ENCODE measurements at regions not wholly inside any gene's neighbourhood (a gene's known extent, or its start where the extent isn't known, plus 50 kb on each side); places are given as distances from the start of the nearest gene placed in this dataset.

DNA sequence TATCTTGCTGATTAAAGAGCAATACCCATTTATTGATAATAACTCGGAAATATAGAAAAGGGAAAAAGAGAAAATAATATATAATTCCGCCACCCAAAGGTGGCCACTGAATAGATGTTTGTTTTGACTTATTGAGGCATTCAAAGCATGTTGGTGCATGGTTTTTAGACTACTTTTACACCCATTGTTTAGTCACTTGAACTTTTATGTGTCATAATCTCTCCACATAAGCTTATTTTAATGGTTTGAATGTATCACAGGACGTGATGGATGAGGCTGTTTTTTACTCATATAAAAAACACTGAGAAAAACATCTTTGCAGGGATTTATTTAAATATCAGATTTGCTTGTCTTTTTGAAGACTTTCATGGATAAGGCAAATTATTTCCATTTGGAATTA is 120.4 kb downstream of the ACKR3 start:
- no peak for DNase-seq (ENCODE audit: low read depth in 2 of 2)

DNA sequence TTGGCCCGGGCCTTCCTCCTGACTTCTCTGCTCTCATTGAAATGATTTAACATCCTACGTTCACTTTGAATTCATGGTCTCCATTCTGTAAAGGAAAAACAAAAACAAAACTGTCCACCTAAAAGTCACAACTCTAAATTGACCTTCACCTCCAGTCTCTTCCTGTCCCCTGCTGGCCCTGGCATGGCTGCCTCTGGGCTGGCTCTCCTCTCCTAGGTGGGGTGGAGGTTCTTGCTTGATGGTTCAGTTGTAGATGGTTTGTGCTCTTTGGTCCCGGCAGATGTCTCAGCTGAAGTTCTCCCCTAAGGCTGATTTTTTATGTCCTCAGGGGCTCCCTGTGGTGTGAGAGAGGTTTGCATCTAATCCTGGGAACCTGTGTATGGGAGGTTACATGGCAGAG is 121.1 kb downstream of the ACKR3 start:
- no peak for DNase-seq (ENCODE audit: low read depth in 2 of 2)

DNA sequence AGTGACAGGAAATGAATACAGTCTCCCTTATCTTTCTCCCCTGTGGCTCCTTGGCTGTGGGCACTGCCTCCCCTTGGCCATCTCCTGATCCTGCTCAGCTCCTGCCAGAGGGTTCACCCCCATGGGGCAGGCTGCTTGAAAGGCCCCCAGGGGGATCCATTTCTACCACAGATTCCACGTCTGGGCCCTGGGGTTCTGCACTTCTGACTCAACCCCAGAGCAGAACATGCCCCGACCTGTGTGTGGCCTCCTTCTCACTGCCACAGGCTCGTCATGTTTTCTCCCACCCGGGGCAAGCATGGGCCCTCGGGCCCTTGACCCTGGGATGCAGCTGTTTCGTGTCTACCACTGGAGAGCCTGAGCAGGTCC is 122.2 kb downstream of the ACKR3 start:
- DNase-seq (ENCODE audit: low read depth in 2 of 2) = no peak

DNA sequence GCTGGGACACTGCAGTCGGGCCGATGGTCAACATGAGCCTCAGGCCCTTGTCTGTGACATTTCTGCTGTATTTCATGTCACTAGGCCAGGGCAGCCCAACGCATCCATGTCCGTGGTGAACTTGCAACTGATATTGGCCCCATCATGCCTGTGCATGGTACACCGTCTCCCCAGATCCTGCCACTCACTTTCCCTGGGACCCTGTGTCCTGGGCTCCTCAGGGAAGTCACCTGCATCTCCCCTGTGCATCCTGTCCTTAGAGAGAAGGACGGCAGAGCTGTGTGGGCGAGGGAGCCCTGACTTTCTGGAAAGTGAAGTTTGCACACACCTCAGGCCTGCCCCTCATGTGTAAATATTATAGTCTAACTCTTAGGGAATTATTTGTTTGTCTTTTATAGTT is 123.3 kb downstream of the ACKR3 start:
- DNase-seq (ENCODE audit: low read depth in 2 of 2) = no peak

DNA sequence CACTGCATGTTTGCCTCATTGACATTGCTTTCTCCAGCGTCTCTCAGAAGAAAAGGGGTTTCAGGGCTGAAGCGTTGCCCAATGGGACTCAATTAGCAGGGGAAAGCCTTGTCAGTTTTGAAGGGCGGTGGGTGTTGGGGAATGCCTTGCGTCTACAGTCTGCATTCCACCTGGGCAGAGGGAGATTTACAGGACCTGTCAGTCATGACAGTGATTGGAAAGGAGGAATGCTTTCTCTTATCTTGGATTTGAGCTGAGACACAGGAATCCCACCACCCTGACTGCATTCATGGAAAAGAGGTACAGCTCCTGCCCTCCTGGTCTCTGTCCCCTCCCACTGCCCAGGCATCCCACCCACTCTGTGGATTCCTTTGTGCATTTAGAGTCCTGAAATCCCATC is 123.9 kb downstream of the ACKR3 start:
- no peak for DNase-seq (ENCODE audit: low read depth in 2 of 2)

DNA sequence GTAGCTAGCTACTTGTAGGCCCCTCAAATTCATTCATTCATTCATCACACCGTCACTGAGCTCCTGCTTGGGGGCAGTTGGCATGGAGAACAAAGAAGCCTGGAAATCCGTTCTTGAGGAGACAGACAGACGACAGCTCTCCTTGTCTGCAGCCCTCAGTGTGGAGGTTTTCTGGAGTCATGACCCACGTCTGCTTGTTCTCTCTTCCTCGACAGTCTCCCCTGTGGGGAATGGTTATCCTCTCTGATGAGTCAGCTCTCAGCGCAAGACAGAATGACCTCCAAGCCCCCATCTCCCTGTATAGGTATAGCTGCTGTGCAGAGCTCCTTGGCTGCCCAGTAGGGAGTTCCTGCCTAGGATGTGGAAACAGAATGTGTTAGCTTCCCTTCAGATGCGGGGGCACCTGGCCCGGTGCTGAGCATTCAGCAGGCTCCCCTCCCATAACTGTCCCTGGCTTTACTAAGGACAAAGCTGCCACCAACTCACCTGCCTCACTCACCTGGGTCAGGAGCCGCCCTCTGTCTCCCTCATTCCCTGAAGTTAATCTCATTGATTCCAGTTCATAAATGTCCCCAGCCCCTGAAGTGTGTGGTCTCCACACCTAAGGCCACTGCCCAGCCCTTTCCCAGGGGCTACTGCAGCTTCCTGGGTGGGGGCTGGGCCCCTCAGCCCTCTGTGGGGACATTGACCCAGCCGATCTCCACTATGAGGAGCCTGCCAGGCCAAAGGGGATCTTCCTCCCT is 124.7 kb downstream of the ACKR3 start:
- no peak for DNase-seq (ENCODE audit: low read depth in 2 of 2)

DNA sequence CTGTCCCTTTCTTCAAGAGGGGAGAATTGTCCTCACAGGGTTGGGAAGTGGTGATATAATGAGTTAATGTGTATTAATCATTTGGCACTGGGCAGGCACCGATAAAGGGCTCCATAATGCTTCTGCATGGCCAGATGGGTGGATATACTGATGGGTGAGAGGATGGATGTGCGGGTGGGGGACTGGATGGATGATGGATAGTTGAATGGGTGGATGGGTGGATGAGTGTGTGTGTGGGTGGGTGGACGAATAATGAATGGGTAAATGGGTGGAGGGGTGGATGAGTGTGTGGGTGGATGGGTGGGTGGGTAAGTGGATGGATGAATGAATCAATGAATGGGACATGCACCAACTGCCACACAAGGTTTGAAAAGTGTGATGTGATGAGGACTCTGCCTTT is 127.2 kb downstream of the ACKR3 start:
- DNase-seq (ENCODE audit: low read depth in 2 of 2) = no peak

DNA sequence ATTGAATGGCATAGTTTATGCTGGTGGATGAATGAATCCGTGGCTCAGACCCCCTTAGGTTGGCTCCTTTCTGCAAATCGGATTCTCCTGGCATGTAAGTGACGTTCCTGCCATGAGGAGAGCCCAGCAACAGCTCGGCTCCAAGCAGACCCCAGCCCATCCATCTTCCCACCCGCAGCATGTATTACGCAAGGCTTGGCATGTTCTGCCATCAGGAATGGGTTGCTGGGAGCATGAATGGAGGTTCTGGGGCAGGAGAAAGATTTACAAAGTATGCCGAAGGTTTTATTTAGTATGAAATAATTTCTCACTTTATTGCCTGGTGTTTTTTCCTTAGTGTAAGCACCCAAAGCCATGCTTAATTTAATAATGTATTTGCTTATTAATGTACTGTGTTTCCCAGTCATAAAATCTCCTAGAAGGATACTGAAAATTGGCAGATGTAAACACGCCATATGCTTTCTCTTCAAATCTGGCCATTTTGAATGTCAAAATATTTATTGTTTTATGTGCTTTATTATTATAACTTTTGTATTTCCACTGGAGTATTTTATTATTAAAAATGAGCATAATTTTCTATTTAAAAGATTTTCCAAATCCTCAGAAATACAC is 128.5 kb downstream of the ACKR3 start:
- DNase-seq (ENCODE audit: low read depth in 2 of 2) = no peak

DNA sequence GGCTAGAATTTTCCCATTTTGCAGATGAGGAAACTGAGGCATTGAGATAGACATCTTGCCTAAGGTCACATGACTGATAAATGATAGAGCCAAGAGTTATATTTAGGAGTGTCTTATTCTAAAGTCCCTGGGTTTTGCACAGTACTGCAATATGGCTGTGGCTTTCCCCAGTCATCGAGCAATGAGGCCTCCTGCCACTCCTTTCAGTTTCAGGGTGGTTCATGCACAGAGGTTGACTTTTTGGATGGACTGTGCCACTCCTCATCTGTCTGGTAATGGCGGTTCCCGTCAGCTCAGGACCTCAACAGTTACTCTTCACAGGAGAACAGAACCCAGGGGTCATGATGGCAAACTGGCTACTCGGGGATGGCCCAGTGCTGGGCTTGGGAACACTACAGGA is 131.1 kb downstream of the ACKR3 start:
- DNase-seq (ENCODE audit: low read depth in 2 of 2) = no peak

DNA sequence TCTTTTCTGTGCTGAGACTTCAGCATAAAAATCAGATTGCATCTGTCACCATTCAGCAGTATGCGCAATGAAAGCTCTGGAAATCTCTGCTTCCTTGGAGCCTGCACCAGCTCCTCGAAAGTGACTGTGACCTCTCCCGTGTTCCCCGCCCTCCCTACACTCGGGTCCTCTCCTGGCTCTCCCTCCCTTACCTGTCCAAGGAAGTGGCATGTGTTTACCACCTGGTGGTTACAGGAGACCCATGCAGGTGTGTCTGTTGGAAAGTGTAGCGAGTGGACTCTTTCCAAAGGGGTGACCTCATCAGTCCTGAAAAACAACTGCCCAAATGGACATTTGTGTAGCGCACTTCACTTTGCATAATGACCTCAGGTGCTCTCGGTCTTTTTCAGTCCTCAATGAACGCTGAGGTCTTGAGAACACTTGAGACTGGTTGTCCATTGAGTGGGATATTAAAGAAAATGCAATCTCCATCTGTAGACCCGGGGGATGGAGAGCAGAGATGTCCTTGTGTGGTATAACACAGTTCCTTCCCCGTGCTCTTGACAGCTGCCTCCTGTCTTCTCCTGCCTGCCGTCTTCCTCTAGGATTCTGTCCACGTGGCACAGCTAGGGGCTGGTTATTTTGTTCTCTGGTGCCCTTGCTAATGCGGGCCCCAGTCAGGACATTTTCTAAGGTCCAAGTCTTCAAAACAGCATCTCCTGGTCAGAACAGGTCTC is 133.2 kb downstream of the ACKR3 start:
- no peak for DNase-seq (ENCODE audit: low read depth in 2 of 2)

DNA sequence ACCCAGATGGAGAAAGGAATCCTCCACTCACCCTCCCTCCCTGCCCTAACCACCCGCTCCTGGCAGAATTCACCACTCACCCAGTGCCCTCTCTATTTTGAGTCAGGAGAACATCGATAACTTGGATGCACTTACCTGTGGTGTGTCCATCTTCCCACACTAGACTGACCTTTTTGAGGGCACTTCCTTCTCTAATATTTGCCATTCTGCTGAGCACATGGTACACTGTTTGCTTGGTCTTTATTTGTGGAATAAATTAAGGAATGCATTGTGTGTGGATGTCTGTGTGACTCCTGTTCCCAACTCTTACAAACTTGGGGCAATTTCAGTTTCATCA is 133.7 kb downstream of the ACKR3 start:
- no peak for DNase-seq (ENCODE audit: low read depth in 2 of 2)

DNA sequence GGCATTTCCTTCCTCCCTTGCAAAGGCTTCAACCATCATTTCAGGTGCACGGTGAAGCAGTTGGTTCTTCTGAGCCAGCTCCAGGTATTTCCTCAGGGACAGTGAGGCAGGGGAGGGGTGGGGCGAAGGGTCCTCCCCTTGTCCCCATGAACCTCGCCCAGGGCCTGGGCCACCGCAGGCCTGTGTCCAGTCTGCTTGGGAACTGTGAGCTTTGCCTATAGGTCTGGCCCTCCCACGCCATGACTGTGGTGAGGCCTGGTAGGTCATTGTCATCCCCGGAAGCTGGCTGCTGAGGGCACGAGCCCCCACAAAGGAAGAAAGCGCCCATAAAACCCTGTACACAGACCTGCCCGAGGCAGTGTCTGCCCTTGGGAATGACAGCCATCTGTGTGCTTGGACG is 134.3 kb downstream of the ACKR3 start:
- DNase-seq (ENCODE audit: low read depth in 2 of 2) = no peak

DNA sequence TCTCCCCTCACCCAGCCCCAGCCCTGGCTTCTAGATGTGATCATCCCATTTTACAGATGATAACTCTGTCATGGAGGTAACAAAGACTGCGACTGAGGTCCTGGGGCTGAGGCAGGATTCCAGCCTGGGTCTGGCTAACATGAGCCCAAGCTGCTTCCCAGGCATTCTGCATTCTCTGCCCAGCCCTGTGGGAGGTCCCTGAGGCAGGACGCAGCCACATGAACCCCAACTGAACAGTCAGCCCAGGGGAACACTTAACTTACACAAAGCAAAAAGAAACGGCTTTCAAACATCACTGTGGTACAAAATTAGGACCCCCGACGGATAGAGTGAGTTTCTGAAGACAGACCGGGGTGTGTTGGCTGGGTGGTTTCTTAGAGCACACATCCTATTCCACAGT is 135.3 kb downstream of the ACKR3 start:
- no peak for DNase-seq (ENCODE audit: low read depth in 2 of 2)

DNA sequence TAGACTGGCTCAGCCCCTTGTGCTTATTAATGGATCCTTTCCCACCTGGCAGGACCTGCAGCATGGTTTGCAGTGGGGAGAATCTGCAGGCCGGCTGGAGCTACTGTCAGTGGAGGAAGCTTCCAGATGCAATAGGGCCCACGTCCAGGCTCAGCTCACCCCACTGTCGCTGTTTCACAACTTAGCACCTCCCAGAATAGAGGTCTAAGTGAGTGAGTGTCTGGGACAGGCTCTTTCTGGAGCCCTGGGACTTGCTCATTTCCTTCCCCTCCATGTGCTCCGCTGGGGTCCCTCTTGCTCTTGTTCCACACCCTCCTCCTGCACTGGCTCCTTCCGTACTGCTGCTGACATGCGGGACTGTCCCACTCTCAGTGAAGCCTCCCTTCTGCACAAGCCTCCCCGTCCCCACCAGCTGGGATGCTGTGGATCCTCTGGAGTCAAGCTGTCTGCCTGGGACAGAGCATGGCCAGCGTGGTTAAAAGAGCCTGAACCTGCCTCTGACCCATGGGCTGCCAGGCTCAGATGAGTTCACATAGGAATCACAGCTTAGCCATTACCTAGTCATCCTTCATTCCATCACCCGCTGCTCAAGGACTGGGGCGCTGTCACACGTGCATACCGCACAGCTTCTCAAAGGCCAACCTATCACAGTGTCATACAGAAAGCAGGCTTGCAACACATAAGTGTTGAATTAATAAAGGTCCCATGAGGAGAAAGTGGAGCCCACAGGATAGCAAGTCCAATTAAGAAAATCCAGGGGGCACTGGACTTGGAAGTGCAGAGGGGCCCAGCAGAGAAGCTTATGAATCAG is 135.9 kb downstream of the ACKR3 start:
- DNase-seq (ENCODE audit: low read depth in 2 of 2) = no peak

DNA sequence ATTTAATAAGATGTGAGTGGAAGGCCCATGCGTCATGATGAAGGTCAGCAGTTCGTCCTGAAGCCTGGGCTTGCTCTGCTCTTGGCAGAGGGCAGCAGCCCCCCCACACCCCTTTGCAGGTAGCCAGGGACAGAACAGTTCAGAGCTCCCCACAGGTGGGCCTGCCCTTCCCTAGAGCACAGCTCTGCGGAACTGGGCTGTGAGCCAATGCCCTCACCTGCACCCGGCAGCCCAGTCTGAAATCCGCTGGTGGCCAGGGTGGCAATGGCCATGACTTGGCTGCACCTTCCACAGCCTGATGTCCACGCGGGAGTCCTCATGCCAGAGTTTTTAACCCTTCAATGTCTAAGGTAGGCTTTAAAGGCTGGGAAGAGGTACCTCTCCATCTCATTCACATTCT is 136.7 kb downstream of the ACKR3 start:
- DNase-seq (ENCODE audit: low read depth in 2 of 2) = no peak

DNA sequence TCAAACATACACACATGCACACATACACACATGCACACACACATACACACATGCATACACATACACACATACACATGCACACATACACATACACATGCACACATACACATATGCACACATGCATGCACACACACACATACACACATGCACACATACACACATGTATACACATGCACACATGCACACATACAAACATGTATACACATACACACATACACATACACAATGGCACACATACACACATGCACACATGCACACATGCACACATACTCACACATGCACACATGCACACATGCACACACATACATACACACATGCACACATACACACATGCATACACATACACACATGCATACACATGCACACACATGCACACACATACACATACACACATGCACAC is 137.2 kb downstream of the ACKR3 start:
- DNase-seq (ENCODE audit: low read depth in 2 of 2) = no peak

DNA sequence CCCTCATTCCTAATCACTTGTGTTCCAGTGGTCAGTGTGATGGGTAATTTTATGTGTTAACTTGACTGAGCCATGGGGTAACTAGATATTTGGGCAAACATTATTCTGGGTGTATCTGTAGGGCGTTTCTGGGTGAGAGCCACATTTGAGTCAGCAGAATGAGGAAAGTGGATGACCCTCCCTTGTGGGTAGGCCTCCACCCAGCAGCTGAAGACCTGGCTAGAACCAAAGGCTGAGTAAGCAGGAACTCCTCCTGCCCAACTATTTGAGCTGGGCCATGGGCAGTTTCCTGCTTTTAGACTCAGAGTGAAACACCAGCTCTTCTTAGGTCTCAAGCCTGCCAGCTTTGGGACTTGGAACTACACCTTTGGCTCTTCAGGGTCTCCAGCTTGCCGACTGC is 141.8 kb downstream of the ACKR3 start:
- DNase-seq (ENCODE audit: low read depth in 2 of 2) = no peak

DNA sequence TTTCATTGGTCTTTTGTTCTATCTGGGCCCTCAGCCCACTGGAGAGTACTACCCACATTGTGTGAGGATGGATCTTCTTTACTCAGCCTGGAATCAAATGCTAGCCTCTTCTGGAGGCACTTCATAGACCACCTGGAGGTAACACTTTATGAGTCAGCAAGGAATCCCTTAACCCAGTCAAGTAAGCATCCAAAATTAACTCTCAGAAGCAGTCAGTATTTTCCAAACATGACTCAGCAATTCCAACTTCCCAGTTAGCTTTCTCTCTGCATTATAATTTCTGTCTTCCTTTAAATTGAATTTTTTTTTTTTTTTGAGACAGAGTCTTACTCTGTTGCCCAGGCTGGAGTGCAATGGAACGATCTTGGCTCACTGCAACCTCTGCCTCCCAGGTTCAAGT is 142.7 kb downstream of the ACKR3 start:
- DNase-seq (ENCODE audit: low read depth in 2 of 2) = no peak

DNA sequence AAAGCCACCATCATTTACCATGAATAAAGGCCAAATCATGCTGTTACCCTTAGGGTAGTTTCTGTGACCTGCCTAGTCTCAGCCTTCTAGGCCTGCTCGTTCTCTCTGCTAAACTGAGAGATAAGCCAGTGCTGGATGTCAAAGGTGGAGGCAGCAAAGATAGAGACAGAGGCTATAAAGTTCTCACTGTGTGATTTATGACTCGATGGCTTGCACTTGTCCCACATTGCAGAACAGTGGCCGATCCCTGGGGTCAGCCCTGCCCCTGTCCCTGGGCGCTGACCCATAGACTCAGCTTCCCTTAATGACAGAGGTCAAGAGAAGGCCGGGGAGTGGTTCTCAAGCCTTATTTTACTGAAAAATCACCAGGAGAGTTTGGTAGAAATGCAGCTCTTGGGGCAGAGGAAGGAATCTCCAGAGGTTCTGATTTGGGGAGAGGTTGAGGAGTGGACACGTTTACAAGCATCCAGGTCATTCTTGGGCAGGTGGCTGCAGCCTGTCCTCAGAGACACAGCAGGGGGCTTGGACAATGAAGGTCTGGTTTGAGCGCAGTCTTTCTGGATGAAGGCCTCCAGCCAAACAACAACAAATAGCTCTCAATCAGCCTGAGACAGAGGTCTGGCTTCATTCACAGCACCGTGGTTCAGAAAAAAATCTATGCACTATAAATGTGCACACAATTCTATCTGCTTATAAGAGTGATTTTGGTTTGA is 143.5 kb downstream of the ACKR3 start:
- DNase-seq (ENCODE audit: low read depth in 2 of 2) = no peak

DNA sequence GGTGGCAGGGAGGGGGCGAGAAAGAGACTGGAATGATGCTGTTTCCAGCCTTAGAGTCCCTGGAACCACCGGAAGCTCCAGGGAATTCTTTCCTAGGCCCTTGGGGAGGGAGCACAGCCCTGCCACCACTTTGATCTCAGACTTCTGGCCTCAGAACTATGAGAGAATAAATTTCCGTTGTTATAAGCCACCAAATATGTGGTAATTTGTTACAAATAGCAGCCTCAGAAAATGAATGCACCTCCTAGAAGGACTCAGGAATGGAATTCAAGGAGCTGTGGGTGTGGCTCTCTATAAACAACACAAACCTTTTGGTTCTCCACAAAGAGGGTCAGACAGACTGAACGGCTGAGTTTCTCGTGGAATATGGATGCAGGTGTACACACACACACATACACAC is 144.5 kb downstream of the ACKR3 start:
- DNase-seq (ENCODE audit: low read depth in 2 of 2) = no peak

DNA sequence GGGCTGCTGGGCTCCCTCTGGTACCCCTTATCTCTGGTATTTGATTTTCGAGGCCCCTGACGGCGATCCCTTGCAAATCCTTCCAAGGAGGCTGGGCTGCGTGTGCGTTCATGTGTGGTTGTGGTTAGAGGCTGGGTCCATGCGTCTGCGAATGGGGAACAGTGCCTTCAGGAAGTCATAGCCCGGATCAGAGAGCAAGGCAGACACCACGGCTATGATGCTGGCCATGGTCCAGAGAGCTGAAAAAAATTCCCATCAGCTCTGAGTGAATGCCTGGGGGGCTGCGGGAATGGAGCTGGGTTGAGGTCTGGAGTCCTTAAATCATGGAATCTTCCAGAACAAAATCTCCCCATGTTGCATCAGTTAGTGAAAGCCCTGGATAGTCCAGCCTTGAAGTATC is 145.5 kb downstream of the ACKR3 start:
- DNase-seq (ENCODE audit: low read depth in 2 of 2) = no peak

DNA sequence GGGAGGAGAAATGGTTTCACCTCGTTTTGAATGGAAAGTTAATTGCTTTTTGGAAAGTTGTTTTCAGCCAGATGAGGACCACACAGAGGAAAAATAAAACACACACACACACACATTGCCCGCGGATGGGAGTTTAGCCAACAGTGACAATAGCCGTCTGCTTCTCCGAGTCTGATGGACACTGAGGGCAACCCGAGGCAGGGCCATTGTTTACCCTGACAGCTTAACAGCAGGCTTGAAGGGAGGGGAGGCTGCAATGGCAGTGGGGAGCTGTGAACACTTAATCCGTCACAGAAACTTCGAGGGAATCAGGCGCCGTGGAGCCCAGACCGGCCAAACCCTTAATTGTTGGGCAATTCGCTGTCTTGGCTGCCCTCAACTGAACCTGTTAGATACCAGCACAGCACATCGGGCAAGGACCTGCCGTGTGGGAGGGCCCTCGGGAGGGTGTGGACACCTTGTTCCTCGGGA is 145.9 kb downstream of the ACKR3 start:
- no peak for DNase-seq (ENCODE audit: low read depth in 2 of 2)

Measured in stimulated activated CD8-positive, alpha-beta memory T cell treated with anti-CD3 and anti-CD28 coated beads, Interleukin-15, amount 100 ng/mL, for 48 hours (primary cell).